ENCODE measurements at regions not wholly inside any gene's neighbourhood (a gene's known extent, or its start where the extent isn't known, plus 50 kb on each side); places are given as distances from the start of the nearest gene placed in this dataset.

GRCh38 chr3:124318014-124318413, 326.1 kb upstream of the ROPN1 start:
- peaks cover 34% of the 10 kb centered on the region for H3K27me3 ChIP-seq (ENCODE audit: insufficient read depth, low read depth)
- no peaks in the 10 kb centered on the region for H3K79me2 ChIP-seq (ENCODE audit: low read depth)
- H3K4me1 ChIP-seq (replicated peaks; ENCODE audit: insufficient read depth) = no peaks in the 10 kb centered on the region
- TF ChIP-seq, protein P1, sequence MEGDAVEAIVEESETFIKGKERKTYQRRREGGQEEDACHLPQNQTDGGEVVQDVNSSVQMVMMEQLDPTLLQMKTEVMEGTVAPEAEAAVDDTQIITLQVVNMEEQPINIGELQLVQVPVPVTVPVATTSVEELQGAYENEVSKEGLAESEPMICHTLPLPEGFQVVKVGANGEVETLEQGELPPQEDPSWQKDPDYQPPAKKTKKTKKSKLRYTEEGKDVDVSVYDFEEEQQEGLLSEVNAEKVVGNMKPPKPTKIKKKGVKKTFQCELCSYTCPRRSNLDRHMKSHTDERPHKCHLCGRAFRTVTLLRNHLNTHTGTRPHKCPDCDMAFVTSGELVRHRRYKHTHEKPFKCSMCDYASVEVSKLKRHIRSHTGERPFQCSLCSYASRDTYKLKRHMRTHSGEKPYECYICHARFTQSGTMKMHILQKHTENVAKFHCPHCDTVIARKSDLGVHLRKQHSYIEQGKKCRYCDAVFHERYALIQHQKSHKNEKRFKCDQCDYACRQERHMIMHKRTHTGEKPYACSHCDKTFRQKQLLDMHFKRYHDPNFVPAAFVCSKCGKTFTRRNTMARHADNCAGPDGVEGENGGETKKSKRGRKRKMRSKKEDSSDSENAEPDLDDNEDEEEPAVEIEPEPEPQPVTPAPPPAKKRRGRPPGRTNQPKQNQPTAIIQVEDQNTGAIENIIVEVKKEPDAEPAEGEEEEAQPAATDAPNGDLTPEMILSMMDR (conservative IDR thresholded peaks at IDR 0.05) = no peak
- no peak for TF ChIP-seq EZH2 (IDR thresholded peaks at IDR 0.05; ENCODE audit: low read depth)
- no peak overlapping the region for H3K27ac ChIP-seq
- POLR2A ChIA-PET (ENCODE audit: unreplicated experiment) = no interaction called here
- CTCF ChIA-PET = interaction anchor here (0.6 kb wide), 1 partner anchor 30 kb away, joined by 3 read pairs; no protein-coding TSS in a partner anchor
- BruUV-seq (replicated peaks) = no TSS peak
- 0 out of 2 replicates have a peak, but pooled peaks cover 3% of the 10 kb centered on the region for H4K20me1 ChIP-seq (ENCODE audit: insufficient read depth)
- H3F3A ChIP-seq (ENCODE audit: insufficient read depth, low read depth) = no peaks in the 10 kb centered on the region
- no peaks in the 10 kb centered on the region for H3K9me3 ChIP-seq (ENCODE audit: insufficient read depth, low read depth)
- no peaks in the 10 kb centered on the region for H3K9me2 ChIP-seq (ENCODE audit: insufficient read depth)
- intact Hi-C loops (cut with micrococcal nuclease; ENCODE audit: unreplicated experiment) = no loop called here
- no peak overlapping the region for H2AFZ ChIP-seq
- H3K4me3 ChIP-seq = no peak overlapping the region
- DNase-seq = no peak
- H3K4me2 ChIP-seq = no peak overlapping the region
- no peaks in the 10 kb centered on the region for H3K36me3 ChIP-seq (ENCODE audit: low read depth)

DNA sequence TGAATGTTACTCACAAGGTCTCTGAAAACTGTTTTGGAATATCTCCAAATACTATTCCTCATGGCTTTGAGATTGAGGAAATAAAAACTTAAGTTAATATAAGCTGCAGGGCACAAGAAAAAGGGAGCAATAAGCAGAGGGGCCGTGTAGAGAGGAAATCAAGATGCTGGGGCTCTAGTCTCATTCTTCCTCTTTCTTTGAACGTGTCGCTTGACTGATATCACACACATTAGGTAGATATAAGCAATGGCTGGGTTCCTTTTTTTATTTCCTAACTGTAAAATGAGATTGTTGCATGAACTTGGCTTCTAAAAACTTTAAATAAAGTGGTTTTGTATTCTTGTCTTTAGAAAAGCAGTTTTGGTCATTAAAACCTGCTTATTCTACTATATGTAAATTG, 326.7 kb upstream of the ROPN1 start:
- Histone ChIP-seq H3K27ac (no peak overlapping the region), H3K9me3 (ENCODE audit: insufficient read depth, low read depth) (no peaks in the 10 kb centered on the region), H3K9me2 (ENCODE audit: insufficient read depth) (no peaks in the 10 kb centered on the region), H3K4me1 (replicated peaks; ENCODE audit: insufficient read depth) (no peaks in the 10 kb centered on the region), H3K79me2 (ENCODE audit: low read depth) (no peaks in the 10 kb centered on the region), H3F3A (ENCODE audit: insufficient read depth, low read depth) (no peaks in the 10 kb centered on the region), H3K36me3 (ENCODE audit: low read depth) (no peaks in the 10 kb centered on the region), H3K4me2 (no peak overlapping the region), H3K27me3 (ENCODE audit: insufficient read depth, low read depth) (peaks cover 41% of the 10 kb centered on the region), H3K4me3 (no peak overlapping the region), H2AFZ (no peak overlapping the region), H4K20me1 (ENCODE audit: insufficient read depth) (0 out of 2 replicates have a peak, but pooled peaks cover 3% of the 10 kb centered on the region)
- ChIA-PET POLR2A (ENCODE audit: unreplicated experiment) (no interaction called here), CTCF (no interaction called here)
- no TSS peak for BruUV-seq (replicated peaks)
- no peak for DNase-seq
- intact Hi-C loops (cut with micrococcal nuclease; ENCODE audit: unreplicated experiment) = no loop called here
- TF ChIP-seq EZH2 (IDR thresholded peaks at IDR 0.05; ENCODE audit: low read depth) = no peak
- TF ChIP-seq, protein P1 (conservative IDR thresholded peaks at IDR 0.05) = no peak

DNA sequence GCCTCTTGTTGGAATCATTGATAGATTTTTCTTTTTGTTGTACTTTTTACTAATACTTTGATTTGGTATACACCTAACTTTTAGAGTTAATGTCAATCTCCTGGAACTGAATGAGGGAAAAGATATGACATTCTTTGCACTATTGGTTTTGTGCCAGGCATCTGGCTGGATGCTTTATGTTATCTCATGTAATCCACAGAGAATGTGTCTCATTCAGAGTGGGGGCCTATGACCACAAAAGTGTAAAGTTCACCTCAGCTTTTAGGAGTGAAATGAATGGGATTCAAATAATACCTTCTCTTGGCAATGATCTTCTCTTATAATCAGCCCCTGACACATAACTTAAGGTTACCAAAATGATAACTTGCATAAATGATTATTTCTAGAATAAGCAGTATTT, 329.1 kb upstream of the ROPN1 start:
- Histone ChIP-seq H3K27me3 (ENCODE audit: insufficient read depth, low read depth) (peaks cover 58% of the 10 kb centered on the region), H3K4me1 (replicated peaks; ENCODE audit: insufficient read depth) (no peaks in the 10 kb centered on the region), H3F3A (ENCODE audit: insufficient read depth, low read depth) (no peaks in the 10 kb centered on the region), H3K79me2 (ENCODE audit: low read depth) (no peaks in the 10 kb centered on the region), H3K4me2 (no peak overlapping the region), H3K9me2 (ENCODE audit: insufficient read depth) (no peaks in the 10 kb centered on the region), H4K20me1 (ENCODE audit: insufficient read depth) (0 out of 2 replicates have a peak, but pooled peaks cover 3% of the 10 kb centered on the region), H2AFZ (no peak overlapping the region), H3K36me3 (ENCODE audit: low read depth) (no peaks in the 10 kb centered on the region), H3K27ac (no peak overlapping the region), H3K4me3 (no peak overlapping the region), H3K9me3 (ENCODE audit: insufficient read depth, low read depth) (no peaks in the 10 kb centered on the region)
- no peak for DNase-seq
- no peak for TF ChIP-seq EZH2 (IDR thresholded peaks at IDR 0.05; ENCODE audit: low read depth)
- TF ChIP-seq, protein P1 (conservative IDR thresholded peaks at IDR 0.05) = no peak
- ChIA-PET CTCF (no interaction called here), POLR2A (ENCODE audit: unreplicated experiment) (no interaction called here)
- BruUV-seq (replicated peaks) = no TSS peak
- intact Hi-C loops (cut with micrococcal nuclease; ENCODE audit: unreplicated experiment) = no loop called here
